ENCODE measurements at regions not wholly inside any gene's neighbourhood (a gene's known extent, or its start where the extent isn't known, plus 50 kb on each side); places are given as distances from the start of the nearest gene placed in this dataset.

- no peak for DNase-seq (ENCODE audit: low spot score)
- Mint-ChIP-seq H3K27ac (no peak overlapping the region), H3K27me3 (ENCODE audit: low read depth) (peaks cover 3% of the 10 kb centered on the region; the same call in 1 of the 2 replicates), H3K9me3 (peaks cover 13% of the 10 kb centered on the region), H3K4me1 (peaks cover 25% of the 10 kb centered on the region), H3K4me3 (no peak overlapping the region), H3K36me3 (no peaks in the 10 kb centered on the region)
- TF ChIP-seq MLX (CRISPR knock-in tag; IDR thresholded peaks at IDR 0.05) (no peak), GRHL2 (CRISPR knock-in tag; IDR thresholded peaks at IDR 0.05; ENCODE audit: insufficient replicate concordance, severe bottlenecking) (no peak), NR1H2 (CRISPR knock-in tag; IDR thresholded peaks at IDR 0.05) (no peak), ESRRA (CRISPR knock-in tag; IDR thresholded peaks at IDR 0.05; ENCODE audit: borderline replicate concordance) (no peak), ZNF281 (CRISPR knock-in tag; IDR thresholded peaks at IDR 0.05) (no peak), ELF4 (CRISPR knock-in tag; IDR thresholded peaks at IDR 0.05; ENCODE audit: low read depth) (no peak), NFYB (CRISPR knock-in tag; conservative IDR thresholded peaks at IDR 0.05; ENCODE audit: low read depth) (no peak), CBFB (CRISPR knock-in tag; IDR thresholded peaks at IDR 0.05; ENCODE audit: low read depth) (no peak), ATF3 (CRISPR knock-in tag; conservative IDR thresholded peaks at IDR 0.05) (no peak), MXD4 (CRISPR knock-in tag; IDR thresholded peaks at IDR 0.05; ENCODE audit: borderline replicate concordance) (no peak), ETV6 (CRISPR knock-in tag; IDR thresholded peaks at IDR 0.05) (no peak), ARID4B (CRISPR knock-in tag; IDR thresholded peaks at IDR 0.05; ENCODE audit: borderline replicate concordance) (no peak), TEAD4 (CRISPR knock-in tag; IDR thresholded peaks at IDR 0.05) (no peak), ZNF317 (CRISPR knock-in tag; IDR thresholded peaks at IDR 0.05; ENCODE audit: borderline replicate concordance, low read depth) (no peak), SMAD3 (CRISPR knock-in tag; IDR thresholded peaks at IDR 0.05; ENCODE audit: borderline replicate concordance) (no peak), ATF2 (CRISPR knock-in tag; IDR thresholded peaks at IDR 0.05; ENCODE audit: borderline replicate concordance, low read depth) (no peak), ZSCAN18 (CRISPR knock-in tag; IDR thresholded peaks at IDR 0.05) (no peak), GTF2I (CRISPR knock-in tag; conservative IDR thresholded peaks at IDR 0.05) (no peak)
- ATAC-seq, result no peak
- CTCF ChIA-PET, result no interaction called here
- POLR2A ChIA-PET, result no interaction called here
These were observed 71.2 kb upstream of the SHISA3 start for GRCh38 chr4:42326040-42326439.

Data from WTC11 (cell line).